ENCODE measurements at regions not wholly inside any gene's neighbourhood (a gene's known extent, or its start where the extent isn't known, plus 50 kb on each side); places are given as distances from the start of the nearest gene placed in this dataset.

- H3K9ac ChIP-seq (replicated peaks; ENCODE audit: extremely low read depth, insufficient read depth, low read length) = no peak overlapping the region
- H4K20me1 ChIP-seq (replicated peaks; ENCODE audit: control insufficient read depth, extremely low read depth, insufficient read depth, low read length) = no peaks in the 10 kb centered on the region
- H3K9me3 ChIP-seq (replicated peaks; ENCODE audit: control insufficient read depth, insufficient read depth, low read length) = no peaks in the 10 kb centered on the region
- dilution Hi-C loops (cut with MboI; ENCODE audit: extremely low pct_ligation_motif_present, low sequenced_read_pairs) (no loop called here), intact Hi-C loops (cut with micrococcal nuclease) (no loop called here)
- DNase-seq (ENCODE audit: low read depth, low spot score) (no peak), FAIRE-seq (no peak)
- no peak overlapping the region for H3K4me2 ChIP-seq (ENCODE audit: insufficient read depth, low read length)
- BruUV-seq (replicated peaks) = no TSS peak
- H3K4me1 ChIP-seq (ENCODE audit: control insufficient read depth, extremely low read depth, insufficient read depth, low read length) = no peaks in the 10 kb centered on the region
- H3K36me3 ChIP-seq (ENCODE audit: control insufficient read depth in 2 of 2, extremely low read depth in 1 of 2, insufficient read depth in 2 of 2, low read length in 2 of 2) = no peaks in the 10 kb centered on the region
- no peak overlapping the region for H3K27ac ChIP-seq (ENCODE audit: insufficient read depth, low read depth, low read length)
- TF ChIP-seq JUN (IDR thresholded peaks at IDR 0.05; ENCODE audit: borderline replicate concordance, insufficient read depth, insufficient read length, low read depth) (no peak), POLR2A (IDR thresholded peaks at IDR 0.05; ENCODE audit: low read depth, low read length) (no peak), MYC (IDR thresholded peaks at IDR 0.05; ENCODE audit: low read depth, low read length) (no peak), EZH2 (IDR thresholded peaks at IDR 0.05; ENCODE audit: borderline replicate concordance, low read depth, low read length, severe bottlenecking) (no peak), MAX (IDR thresholded peaks at IDR 0.05; ENCODE audit: insufficient read depth, insufficient read length) (no peak), GATA2 (IDR thresholded peaks at IDR 0.05; ENCODE audit: insufficient read depth, insufficient read length, low read depth, low read length) (no peak), POLR2AphosphoS5 (IDR thresholded peaks at IDR 0.05; ENCODE audit: insufficient read depth, low read depth, low read length) (no peak)
- H3K4me3 ChIP-seq (replicated peaks in 1 of 3; ENCODE audit: insufficient read depth in 1 of 3, low read depth in 1 of 3, low read length in 3 of 3) = no peak overlapping the region
- H3K9me1 ChIP-seq (replicated peaks; ENCODE audit: control insufficient read depth, extremely low read depth, insufficient read depth, low read length) = no peaks in the 10 kb centered on the region
- no peaks in the 10 kb centered on the region for H3K27me3 ChIP-seq (ENCODE audit: control insufficient read depth in 2 of 2, insufficient read depth in 2 of 2, low read length in 2 of 2)
- ChIA-PET CTCF (no interaction called here), POLR2A (no interaction called here)
- no peaks in the 10 kb centered on the region for H3K79me2 ChIP-seq (ENCODE audit: control insufficient read depth, insufficient read depth, low read length)
- H2AFZ ChIP-seq (ENCODE audit: low read depth, low read length) = no peak overlapping the region
Observed at GRCh38 chr3:13954741-13955483, 75.0 kb upstream of the WNT7A start.

DNA sequence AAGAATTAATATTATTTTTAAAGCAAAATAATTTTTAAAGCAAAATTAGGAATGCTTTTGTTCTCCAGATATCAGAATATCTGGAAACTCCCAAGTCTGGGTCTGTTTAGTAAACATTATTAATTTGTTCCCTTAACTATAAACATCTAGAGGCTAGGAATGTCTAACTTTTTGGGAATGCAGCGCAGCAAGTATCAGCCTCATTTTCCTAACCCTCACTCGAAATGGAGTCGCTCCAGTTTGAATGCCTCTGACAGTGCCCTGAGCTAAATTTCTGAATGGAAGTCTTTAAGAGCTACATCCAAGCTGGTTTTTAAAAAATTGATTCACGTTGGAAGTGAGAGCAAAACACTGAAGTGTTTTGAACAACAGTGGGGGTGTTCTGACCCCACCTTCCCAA, 74.4 kb upstream of the WNT7A start:
- intact Hi-C loops (cut with micrococcal nuclease) = no loop called here
- DNase-seq (ENCODE audit: low read depth, low spot score) (no peak), FAIRE-seq (no peak)
- BruUV-seq (replicated peaks) = no TSS peak
- Histone ChIP-seq H3K9ac (replicated peaks; ENCODE audit: extremely low read depth, insufficient read depth, low read length) (no peak overlapping the region), H3K4me2 (ENCODE audit: insufficient read depth, low read length) (no peak overlapping the region), H3K4me3 (replicated peaks in 1 of 3; ENCODE audit: insufficient read depth in 1 of 3, low read depth in 1 of 3, low read length in 3 of 3) (no peak overlapping the region), H3K27ac (ENCODE audit: insufficient read depth, low read depth, low read length) (no peak overlapping the region), H3K9me1 (replicated peaks; ENCODE audit: control insufficient read depth, extremely low read depth, insufficient read depth, low read length) (no peaks in the 10 kb centered on the region), H3K9me3 (replicated peaks; ENCODE audit: control insufficient read depth, insufficient read depth, low read length) (no peaks in the 10 kb centered on the region), H3K27me3 (ENCODE audit: control insufficient read depth in 2 of 2, insufficient read depth in 2 of 2, low read length in 2 of 2) (no peaks in the 10 kb centered on the region), H3K79me2 (ENCODE audit: control insufficient read depth, insufficient read depth, low read length) (no peaks in the 10 kb centered on the region), H4K20me1 (replicated peaks; ENCODE audit: control insufficient read depth, extremely low read depth, insufficient read depth, low read length) (no peaks in the 10 kb centered on the region), H2AFZ (ENCODE audit: low read depth, low read length) (no peak overlapping the region), H3K36me3 (ENCODE audit: control insufficient read depth in 2 of 2, extremely low read depth in 1 of 2, insufficient read depth in 2 of 2, low read length in 2 of 2) (no peaks in the 10 kb centered on the region), H3K4me1 (ENCODE audit: control insufficient read depth, extremely low read depth, insufficient read depth, low read length) (no peaks in the 10 kb centered on the region)
- POLR2A ChIA-PET = no interaction called here
- dilution Hi-C loops (cut with MboI; ENCODE audit: extremely low pct_ligation_motif_present, low sequenced_read_pairs) = no loop called here
- CTCF ChIA-PET = no interaction called here
- no peak for TF ChIP-seq JUN (IDR thresholded peaks at IDR 0.05; ENCODE audit: borderline replicate concordance, insufficient read depth, insufficient read length, low read depth)
- no peak for TF ChIP-seq POLR2AphosphoS5 (IDR thresholded peaks at IDR 0.05; ENCODE audit: insufficient read depth, low read depth, low read length)
- no peak for TF ChIP-seq EZH2 (IDR thresholded peaks at IDR 0.05; ENCODE audit: borderline replicate concordance, low read depth, low read length, severe bottlenecking)
- TF ChIP-seq FOS (IDR thresholded peaks at IDR 0.05; ENCODE audit: borderline replicate concordance, insufficient read depth, low read length) = no peak
- no peak for TF ChIP-seq MAX (IDR thresholded peaks at IDR 0.05; ENCODE audit: insufficient read depth, insufficient read length)
- TF ChIP-seq, protein P1, sequence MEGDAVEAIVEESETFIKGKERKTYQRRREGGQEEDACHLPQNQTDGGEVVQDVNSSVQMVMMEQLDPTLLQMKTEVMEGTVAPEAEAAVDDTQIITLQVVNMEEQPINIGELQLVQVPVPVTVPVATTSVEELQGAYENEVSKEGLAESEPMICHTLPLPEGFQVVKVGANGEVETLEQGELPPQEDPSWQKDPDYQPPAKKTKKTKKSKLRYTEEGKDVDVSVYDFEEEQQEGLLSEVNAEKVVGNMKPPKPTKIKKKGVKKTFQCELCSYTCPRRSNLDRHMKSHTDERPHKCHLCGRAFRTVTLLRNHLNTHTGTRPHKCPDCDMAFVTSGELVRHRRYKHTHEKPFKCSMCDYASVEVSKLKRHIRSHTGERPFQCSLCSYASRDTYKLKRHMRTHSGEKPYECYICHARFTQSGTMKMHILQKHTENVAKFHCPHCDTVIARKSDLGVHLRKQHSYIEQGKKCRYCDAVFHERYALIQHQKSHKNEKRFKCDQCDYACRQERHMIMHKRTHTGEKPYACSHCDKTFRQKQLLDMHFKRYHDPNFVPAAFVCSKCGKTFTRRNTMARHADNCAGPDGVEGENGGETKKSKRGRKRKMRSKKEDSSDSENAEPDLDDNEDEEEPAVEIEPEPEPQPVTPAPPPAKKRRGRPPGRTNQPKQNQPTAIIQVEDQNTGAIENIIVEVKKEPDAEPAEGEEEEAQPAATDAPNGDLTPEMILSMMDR (IDR thresholded peaks at IDR 0.05; ENCODE audit: extremely low read depth in 1 of 2, insufficient read depth in 1 of 2, low read depth in 1 of 2, low read length in 2 of 2) = no peak
- no peak for TF ChIP-seq GATA2 (IDR thresholded peaks at IDR 0.05; ENCODE audit: insufficient read depth, insufficient read length, low read depth, low read length)
- no peak for TF ChIP-seq MYC (IDR thresholded peaks at IDR 0.05; ENCODE audit: low read depth, low read length)
- TF ChIP-seq POLR2A (IDR thresholded peaks at IDR 0.05; ENCODE audit: low read depth, low read length) = no peak

Measured in endothelial cell of umbilical vein (primary cell).